Endothelial cell of umbilical vein (primary cell): ENCODE measurements at regions not wholly inside any gene's neighbourhood (a gene's known extent, or its start where the extent isn't known, plus 50 kb on each side); places are given as distances from the start of the nearest gene placed in this dataset.

Experiments
- EZH2 ChIP-seq: IDR thresholded peaks from 2 replicates; pipeline ENCODE4 v1.6.1; 2012; ENCODE audit warnings: borderline replicate concordance, low read depth, mild to moderate bottlenecking, moderate library complexity, low read length, inconsistent platforms; ENCODE audit not compliant: severe bottlenecking
- GATA2 ChIP-seq: IDR thresholded peaks from 2 replicates; pipeline ENCODE4 v1.7.0; 2011; ENCODE audit warnings: low read depth, mild to moderate bottlenecking, moderate library complexity, mixed read lengths, low read length; ENCODE audit not compliant: insufficient read length, insufficient read depth
- JUN ChIP-seq: IDR thresholded peaks from 2 replicates; pipeline ENCODE4 v1.6.1; 2011; ENCODE audit warnings: borderline replicate concordance, low read depth; ENCODE audit not compliant: insufficient read length, insufficient read depth
- MAX ChIP-seq: IDR thresholded peaks from 2 replicates; pipeline ENCODE4 v1.6.1; 2011; ENCODE audit not compliant: insufficient read depth, insufficient read length
- MYC ChIP-seq: IDR thresholded peaks from one replicate; pipeline ENCODE4 v1.6.1; 2011; ENCODE audit warnings: mild to moderate bottlenecking, low read depth, low read length
- POLR2A ChIP-seq: IDR thresholded peaks from 2 replicates; pipeline ENCODE4 v1.6.1; 2012; ENCODE audit warnings: low read depth, mild to moderate bottlenecking, control low read depth, low read length
- POLR2AphosphoS5 ChIP-seq: IDR thresholded peaks from 2 replicates; pipeline ENCODE4 v1.6.1; 2012; ENCODE audit warnings: low read depth, mild to moderate bottlenecking, control low read depth, low read length, moderate library complexity; ENCODE audit not compliant: insufficient read depth
- TF ChIP-seq, protein P1 (sequence below), 2 donors: IDR thresholded peaks; 1 replicate in 1 of 2; 2 replicates in 1 of 2; pipeline ENCODE4 v1.5.1; 2011; ENCODE audit warnings: low read length in 2 of 2, mild to moderate bottlenecking in 2 of 2, moderate library complexity in 2 of 2, control low read depth in 1 of 2, inconsistent platforms in 1 of 2, low read depth in 1 of 2; ENCODE audit not compliant: insufficient read depth in 1 of 2; ENCODE audit errors: extremely low read depth in 1 of 2

DNA sequence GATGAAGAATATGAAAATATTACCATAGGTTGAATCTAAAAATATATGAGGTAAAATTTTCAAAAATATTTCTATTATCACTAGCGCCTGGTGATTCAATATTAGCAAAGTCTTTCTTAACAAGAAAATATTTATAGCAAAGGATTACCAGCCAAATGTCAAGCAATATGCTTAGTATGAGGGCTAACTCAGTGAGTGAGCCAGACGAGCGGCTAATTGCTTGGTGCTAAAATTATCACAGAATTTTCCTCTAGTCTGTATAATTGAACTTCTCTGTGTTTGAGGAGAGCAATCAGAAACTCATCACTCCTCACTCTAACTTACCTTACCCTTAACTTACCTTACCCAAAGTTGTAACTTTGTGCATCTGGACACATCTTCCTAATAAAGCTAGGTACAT, 304.9 kb upstream of the PRR16 start:
- TF ChIP-seq, protein P1, sequence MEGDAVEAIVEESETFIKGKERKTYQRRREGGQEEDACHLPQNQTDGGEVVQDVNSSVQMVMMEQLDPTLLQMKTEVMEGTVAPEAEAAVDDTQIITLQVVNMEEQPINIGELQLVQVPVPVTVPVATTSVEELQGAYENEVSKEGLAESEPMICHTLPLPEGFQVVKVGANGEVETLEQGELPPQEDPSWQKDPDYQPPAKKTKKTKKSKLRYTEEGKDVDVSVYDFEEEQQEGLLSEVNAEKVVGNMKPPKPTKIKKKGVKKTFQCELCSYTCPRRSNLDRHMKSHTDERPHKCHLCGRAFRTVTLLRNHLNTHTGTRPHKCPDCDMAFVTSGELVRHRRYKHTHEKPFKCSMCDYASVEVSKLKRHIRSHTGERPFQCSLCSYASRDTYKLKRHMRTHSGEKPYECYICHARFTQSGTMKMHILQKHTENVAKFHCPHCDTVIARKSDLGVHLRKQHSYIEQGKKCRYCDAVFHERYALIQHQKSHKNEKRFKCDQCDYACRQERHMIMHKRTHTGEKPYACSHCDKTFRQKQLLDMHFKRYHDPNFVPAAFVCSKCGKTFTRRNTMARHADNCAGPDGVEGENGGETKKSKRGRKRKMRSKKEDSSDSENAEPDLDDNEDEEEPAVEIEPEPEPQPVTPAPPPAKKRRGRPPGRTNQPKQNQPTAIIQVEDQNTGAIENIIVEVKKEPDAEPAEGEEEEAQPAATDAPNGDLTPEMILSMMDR (IDR thresholded peaks at IDR 0.05; ENCODE audit: extremely low read depth in 1 of 2, insufficient read depth in 1 of 2, low read depth in 1 of 2, low read length in 2 of 2) = no peak
- TF ChIP-seq GATA2 (no peak), POLR2A (no peak), EZH2 (no peak), MAX (no peak), POLR2AphosphoS5 (no peak), MYC (no peak), JUN (no peak)
